Keratinocyte (primary cell): ENCODE measurements at regions not wholly inside any gene's neighbourhood (a gene's known extent, or its start where the extent isn't known, plus 50 kb on each side); places are given as distances from the start of the nearest gene placed in this dataset.

Experiments
- DNase-seq: peaks from one replicate; pipeline ENCODE4 v3.0.0-alpha.2; 2011; ENCODE audit warnings: low read depth, missing footprints, low spot score
- FAIRE-seq: peaks from 2 replicates; lab custom pipeline; 2011; peaks lifted over from hg19 to GRCh38; lab: Jason Lieb, UNC
- H2AFZ ChIP-seq: 2 replicates; pipeline ENCODE4 v1.6.0; 2012; ENCODE audit warnings: low read length, control low read depth, inconsistent platforms; ENCODE audit not compliant: control insufficient read depth
- H3K27ac ChIP-seq: 2 replicates; pipeline ENCODE4 v1.5.1; 2011; ENCODE audit warnings: low read length; ENCODE audit not compliant: control insufficient read depth, insufficient read depth
- H3K27me3 ChIP-seq: 3 replicates; pipeline ENCODE4 v1.6.0; 2011; ENCODE audit warnings: low read length; ENCODE audit not compliant: control insufficient read depth, insufficient read depth; ENCODE audit errors: extremely low read depth
- H3K36me3 ChIP-seq, 2 experiments: 2 replicates in 1 of 2; 3 replicates in 1 of 2; pipeline ENCODE4 v1.5.1; 2011; ENCODE audit warnings: low read length in 2 of 2, mild to moderate bottlenecking in 1 of 2; ENCODE audit not compliant: control insufficient read depth in 2 of 2, insufficient read depth in 2 of 2; ENCODE audit errors: extremely low read depth in 1 of 2
- H3K4me1 ChIP-seq: 3 replicates; pipeline ENCODE4 v1.5.1; 2011; ENCODE audit warnings: low read length; ENCODE audit not compliant: control insufficient read depth, insufficient read depth; ENCODE audit errors: extremely low read depth
- H3K4me2 ChIP-seq: 3 replicates; pipeline ENCODE4 v1.6.0; 2011; ENCODE audit warnings: low read depth, low read length; ENCODE audit not compliant: control insufficient read depth, insufficient read depth; ENCODE audit errors: extremely low read depth
- H3K4me3 ChIP-seq, 3 experiments: fragments of 200-600 bp in 1 of 3; sonication (generic) in 1 of 3; 2 replicates in 2 of 3; 3 replicates in 1 of 3; pipeline ENCODE4 v1.5.1; 2011 to 2016; ENCODE audit warnings: low read length in 3 of 3, mild to moderate bottlenecking in 3 of 3, control low read depth in 2 of 3, inconsistent platforms in 1 of 3, low read depth in 1 of 3, mixed read lengths in 1 of 3, mixed run types in 1 of 3, moderate library complexity in 1 of 3; ENCODE audit not compliant: control insufficient read depth in 2 of 3, insufficient read depth in 2 of 3; ENCODE audit errors: extremely low read depth in 1 of 3
- H3K79me2 ChIP-seq: 2 replicates; pipeline ENCODE4 v1.6.0; 2012; ENCODE audit warnings: low read length; ENCODE audit not compliant: control insufficient read depth, insufficient read depth
- H3K9ac ChIP-seq: 3 replicates; pipeline ENCODE4 v1.6.0; 2011; ENCODE audit warnings: low read length; ENCODE audit not compliant: control insufficient read depth, insufficient read depth; ENCODE audit errors: extremely low read depth
- H3K9me1 ChIP-seq: 3 replicates; pipeline ENCODE4 v1.6.0; 2011; ENCODE audit warnings: low read length; ENCODE audit not compliant: control insufficient read depth, insufficient read depth; ENCODE audit errors: extremely low read depth
- H3K9me3 ChIP-seq: 2 replicates; pipeline ENCODE4 v1.5.1; 2012; ENCODE audit warnings: low read depth, low read length; ENCODE audit not compliant: control insufficient read depth
- H4K20me1 ChIP-seq: 3 replicates; pipeline ENCODE4 v1.6.0; 2011; ENCODE audit warnings: low read length; ENCODE audit not compliant: control insufficient read depth, insufficient read depth; ENCODE audit errors: extremely low read depth
- EZH2 ChIP-seq: IDR thresholded peaks from one replicate; pipeline ENCODE4 v1.6.1; 2012; ENCODE audit warnings: inconsistent platforms, mild to moderate bottlenecking, low read length, moderate library complexity
- dilution Hi-C: fragments of 300-500 bp; cut with MboI; formaldehyde crosslinking; loops from one replicate; pipeline ENCODE4 v1.7.0; 2020; ENCODE audit warnings: low sequenced_read_pairs; ENCODE audit not compliant: extremely low pct_ligation_motif_present
- TF ChIP-seq, protein P1 (sequence below), 3 experiments: IDR thresholded peaks in 1 of 3; conservative IDR thresholded peaks in 1 of 3; optimal IDR thresholded peaks in 1 of 3; 2 replicates in 2 of 3; 3 replicates in 1 of 3; pipeline versions ENCODE3 to v1.5.1; 2011; ENCODE audit warnings: low read length in 3 of 3, mild to moderate bottlenecking in 3 of 3, moderate library complexity in 2 of 3, control low read depth in 1 of 3, inconsistent platforms in 1 of 3; ENCODE audit not compliant: insufficient read depth in 2 of 3; ENCODE audit errors: extremely low read depth in 1 of 3

DNA sequence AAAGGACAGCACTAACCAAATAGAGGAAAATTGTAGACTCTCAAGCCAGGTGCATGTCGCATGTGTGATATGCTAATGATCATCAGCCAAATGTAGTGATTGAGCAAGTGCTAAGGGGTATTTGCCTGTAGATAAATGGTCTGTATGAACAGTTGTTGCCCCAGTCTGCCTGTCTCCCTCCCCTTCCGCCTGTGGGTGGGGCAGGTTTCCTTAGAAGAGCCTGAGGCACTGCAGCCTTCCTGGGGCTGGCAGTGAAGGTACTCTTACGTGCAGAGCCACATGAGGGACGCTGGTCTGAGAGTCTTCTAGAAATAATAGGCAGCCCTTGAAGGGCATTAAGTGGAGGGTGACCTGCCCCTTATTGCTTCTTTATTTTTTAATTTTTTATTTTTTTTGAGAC lies 152.1 kb downstream of the SNX10 start:
- dilution Hi-C loops, result no loop called here
- TF ChIP-seq EZH2, result no peak
- TF ChIP-seq, protein P1, sequence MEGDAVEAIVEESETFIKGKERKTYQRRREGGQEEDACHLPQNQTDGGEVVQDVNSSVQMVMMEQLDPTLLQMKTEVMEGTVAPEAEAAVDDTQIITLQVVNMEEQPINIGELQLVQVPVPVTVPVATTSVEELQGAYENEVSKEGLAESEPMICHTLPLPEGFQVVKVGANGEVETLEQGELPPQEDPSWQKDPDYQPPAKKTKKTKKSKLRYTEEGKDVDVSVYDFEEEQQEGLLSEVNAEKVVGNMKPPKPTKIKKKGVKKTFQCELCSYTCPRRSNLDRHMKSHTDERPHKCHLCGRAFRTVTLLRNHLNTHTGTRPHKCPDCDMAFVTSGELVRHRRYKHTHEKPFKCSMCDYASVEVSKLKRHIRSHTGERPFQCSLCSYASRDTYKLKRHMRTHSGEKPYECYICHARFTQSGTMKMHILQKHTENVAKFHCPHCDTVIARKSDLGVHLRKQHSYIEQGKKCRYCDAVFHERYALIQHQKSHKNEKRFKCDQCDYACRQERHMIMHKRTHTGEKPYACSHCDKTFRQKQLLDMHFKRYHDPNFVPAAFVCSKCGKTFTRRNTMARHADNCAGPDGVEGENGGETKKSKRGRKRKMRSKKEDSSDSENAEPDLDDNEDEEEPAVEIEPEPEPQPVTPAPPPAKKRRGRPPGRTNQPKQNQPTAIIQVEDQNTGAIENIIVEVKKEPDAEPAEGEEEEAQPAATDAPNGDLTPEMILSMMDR (optimal IDR thresholded peaks at IDR 0.05 in 1 of 3, IDR thresholded peaks at IDR 0.05 in 1 of 3, conservative IDR thresholded peaks at IDR 0.05 in 1 of 3; ENCODE audit: extremely low read depth in 1 of 3, insufficient read depth in 2 of 3, low read length in 3 of 3), result no peak
- FAIRE-seq, result no peak

GRCh38 chr7:26444555-26444954 lies 152.9 kb downstream of the SNX10 start:
- Histone ChIP-seq H3K4me2 (no peak overlapping the region), H3K36me3 (no peaks in the 10 kb centered on the region), H4K20me1 (no peaks in the 10 kb centered on the region), H3K27ac (no peak overlapping the region), H3K9me1 (no peaks in the 10 kb centered on the region), H2AFZ (no peak overlapping the region), H3K79me2 (no peaks in the 10 kb centered on the region), H3K4me3 (no peak overlapping the region), H3K4me1 (peaks cover 4% of the 10 kb centered on the region), H3K9me3 (no peaks in the 10 kb centered on the region), H3K9ac (no peak overlapping the region), H3K27me3 (no peaks in the 10 kb centered on the region)
- dilution Hi-C loops, result no loop called here
- FAIRE-seq (no peak), DNase-seq (no peak)
- TF ChIP-seq, protein P1 (optimal IDR thresholded peaks at IDR 0.05 in 1 of 3, IDR thresholded peaks at IDR 0.05 in 1 of 3, conservative IDR thresholded peaks at IDR 0.05 in 1 of 3; ENCODE audit: extremely low read depth in 1 of 3, insufficient read depth in 2 of 3, low read length in 3 of 3), result no peak
- no peak for TF ChIP-seq EZH2

More for the DNA sequence above, 152.1 kb downstream of the SNX10 start:
- H3K27ac ChIP-seq, result no peak overlapping the region
- H3K36me3 ChIP-seq, result no peaks in the 10 kb centered on the region
- no peak for DNase-seq
- H3K79me2 ChIP-seq, result no peaks in the 10 kb centered on the region
- H3K27me3 ChIP-seq, result no peaks in the 10 kb centered on the region
- H3K9me1 ChIP-seq, result no peaks in the 10 kb centered on the region
- H3K9me3 ChIP-seq, result no peaks in the 10 kb centered on the region
- no peak overlapping the region for H3K9ac ChIP-seq
- H3K4me3 ChIP-seq, result no peak overlapping the region
- no peak overlapping the region for H2AFZ ChIP-seq
- H3K4me1 ChIP-seq, result no peaks in the 10 kb centered on the region
- H4K20me1 ChIP-seq, result no peaks in the 10 kb centered on the region
- no peak overlapping the region for H3K4me2 ChIP-seq
